Colonic mucosa (tissue), 4 donors: ENCODE measurements at regions not wholly inside any gene's neighbourhood (a gene's known extent, or its start where the extent isn't known, plus 50 kb on each side); places are given as distances from the start of the nearest gene placed in this dataset.

Source experiments
- DNase-seq: peaks from one replicate; pipeline ENCODE4 v3.0.0-alpha.2; 2020
- H3K27ac ChIP-seq: fragments of 200-600 bp; one replicate; pipeline ENCODE4 v1.8.0; 2021
- H3K27me3 ChIP-seq: fragments of 200-600 bp; one replicate; pipeline ENCODE4 v1.8.0; 2021
- H3K36me3 ChIP-seq: fragments of 200-600 bp; one replicate; pipeline ENCODE4 v1.8.0; 2021
- H3K4me1 ChIP-seq: fragments of 200-600 bp; one replicate; pipeline ENCODE4 v1.8.0; 2021; ENCODE audit warnings: mild to moderate bottlenecking
- H3K4me3 ChIP-seq: fragments of 200-600 bp; one replicate; pipeline ENCODE4 v1.8.0; 2021
- H3K9ac ChIP-seq, 2 donors: one replicate each; pipeline ENCODE4 v1.7.0; 2013; ENCODE audit warnings: control low read depth in 2 of 2, low read depth in 2 of 2, low read length in 2 of 2
- H3K9me3 ChIP-seq: fragments of 200-600 bp; one replicate; pipeline ENCODE4 v1.8.0; 2021
- intact Hi-C: fragments of 100-400 bp; cut with DNase I; formaldehyde crosslinking; loops from one replicate; pipeline ENCODE4 v1.14.1; 2022
- TF ChIP-seq, protein P1 (sequence below): fragments of 200-600 bp; IDR thresholded peaks from one replicate; pipeline ENCODE4 v1.8.0; 2022; ENCODE audit warnings: antibody characterized with exemption, mild to moderate bottlenecking
- donor health status: healthy.
- donor health status: DM: no; HTN: no; CAD: no.
- donor health status: DM: no; HTN: no; CAD: no.

DNA sequence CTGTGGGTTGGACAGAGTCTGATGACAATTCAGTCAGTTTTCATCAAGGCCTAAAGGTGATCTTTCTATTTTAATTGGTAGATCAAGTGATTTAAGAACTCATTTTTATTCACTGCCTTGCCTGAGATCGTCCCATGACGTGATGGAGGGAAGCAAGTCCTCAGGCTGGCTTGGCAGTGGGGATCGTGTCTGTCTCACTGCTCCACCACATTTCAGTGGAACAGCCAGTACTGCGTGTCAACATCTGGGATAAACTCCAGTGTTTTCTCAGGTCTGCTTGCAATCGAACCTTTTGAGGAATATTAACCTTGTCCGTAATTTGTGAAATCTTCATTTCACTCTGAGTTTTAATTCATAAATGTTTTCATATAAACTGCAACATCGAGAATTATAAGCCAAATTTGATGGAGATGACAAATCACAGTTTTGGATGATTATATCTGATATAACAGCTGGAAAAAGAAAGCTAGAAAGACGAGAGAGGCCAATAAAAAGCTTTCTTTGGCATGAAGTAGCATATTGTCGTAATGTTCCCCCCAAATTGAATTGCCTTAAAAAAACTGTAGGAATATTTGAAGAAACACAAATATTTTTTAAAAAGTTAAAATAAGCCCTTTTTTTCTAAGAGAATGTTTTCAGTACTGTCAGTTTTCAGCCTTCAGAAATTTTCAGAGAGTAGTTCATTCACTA is 414.7 kb upstream of the SPRED2 start:
- Histone ChIP-seq H3K9ac (no peak overlapping the region), H3K27me3 (no peaks in the 10 kb centered on the region), H3K27ac (no peak overlapping the region), H3K36me3 (no peaks in the 10 kb centered on the region), H3K4me3 (no peak overlapping the region), H3K9me3 (no peaks in the 10 kb centered on the region), H3K4me1 (no peaks in the 10 kb centered on the region)
- TF ChIP-seq, protein P1, sequence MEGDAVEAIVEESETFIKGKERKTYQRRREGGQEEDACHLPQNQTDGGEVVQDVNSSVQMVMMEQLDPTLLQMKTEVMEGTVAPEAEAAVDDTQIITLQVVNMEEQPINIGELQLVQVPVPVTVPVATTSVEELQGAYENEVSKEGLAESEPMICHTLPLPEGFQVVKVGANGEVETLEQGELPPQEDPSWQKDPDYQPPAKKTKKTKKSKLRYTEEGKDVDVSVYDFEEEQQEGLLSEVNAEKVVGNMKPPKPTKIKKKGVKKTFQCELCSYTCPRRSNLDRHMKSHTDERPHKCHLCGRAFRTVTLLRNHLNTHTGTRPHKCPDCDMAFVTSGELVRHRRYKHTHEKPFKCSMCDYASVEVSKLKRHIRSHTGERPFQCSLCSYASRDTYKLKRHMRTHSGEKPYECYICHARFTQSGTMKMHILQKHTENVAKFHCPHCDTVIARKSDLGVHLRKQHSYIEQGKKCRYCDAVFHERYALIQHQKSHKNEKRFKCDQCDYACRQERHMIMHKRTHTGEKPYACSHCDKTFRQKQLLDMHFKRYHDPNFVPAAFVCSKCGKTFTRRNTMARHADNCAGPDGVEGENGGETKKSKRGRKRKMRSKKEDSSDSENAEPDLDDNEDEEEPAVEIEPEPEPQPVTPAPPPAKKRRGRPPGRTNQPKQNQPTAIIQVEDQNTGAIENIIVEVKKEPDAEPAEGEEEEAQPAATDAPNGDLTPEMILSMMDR: no peak
- intact Hi-C loops: no loop called here
- DNase-seq: no peak

DNA sequence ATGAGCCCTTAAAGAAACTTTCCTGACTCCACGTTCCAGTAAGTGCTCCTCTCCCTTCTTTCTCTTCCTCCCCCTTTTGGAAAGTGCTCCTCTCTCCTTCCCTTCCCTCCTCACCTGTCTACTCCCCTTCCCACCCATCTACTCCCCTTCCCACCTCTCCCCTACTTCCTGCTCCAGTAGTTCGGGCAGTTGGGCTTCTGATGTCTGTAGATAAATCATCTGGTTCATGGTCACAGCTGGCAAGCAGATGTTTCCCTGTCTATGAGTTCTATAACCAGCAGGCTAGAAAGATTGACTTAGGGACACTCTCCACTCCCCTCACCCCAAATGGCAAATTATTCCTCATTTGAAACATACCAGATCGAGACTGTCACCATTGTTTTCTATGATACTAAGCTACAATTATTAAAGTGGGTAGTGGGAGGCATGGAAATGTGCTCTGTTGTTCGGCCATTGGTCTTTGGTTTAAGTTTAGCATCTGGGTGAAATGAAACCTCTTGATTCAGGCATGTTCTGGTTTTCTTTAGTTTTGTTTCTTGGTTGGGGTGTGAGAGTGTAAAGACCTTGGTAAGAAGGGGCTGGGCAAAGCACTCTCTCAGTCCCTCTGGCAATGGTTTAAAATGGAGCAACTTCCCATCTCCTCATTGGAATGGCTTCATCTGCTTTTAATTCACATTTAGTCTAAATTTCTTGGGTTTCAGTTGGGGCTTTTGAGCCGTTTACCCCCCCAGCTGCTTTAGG is 413.2 kb upstream of the SPRED2 start:
- no peak overlapping the region for H3K27ac ChIP-seq
- H3K27me3 ChIP-seq: no peaks in the 10 kb centered on the region
- DNase-seq: no peak
- TF ChIP-seq, protein P1: no peak
- no peaks in the 10 kb centered on the region for H3K36me3 ChIP-seq
- H3K9ac ChIP-seq: no peak overlapping the region
- no peaks in the 10 kb centered on the region for H3K4me1 ChIP-seq
- intact Hi-C loops: no loop called here
- no peaks in the 10 kb centered on the region for H3K9me3 ChIP-seq
- no peak overlapping the region for H3K4me3 ChIP-seq

DNA sequence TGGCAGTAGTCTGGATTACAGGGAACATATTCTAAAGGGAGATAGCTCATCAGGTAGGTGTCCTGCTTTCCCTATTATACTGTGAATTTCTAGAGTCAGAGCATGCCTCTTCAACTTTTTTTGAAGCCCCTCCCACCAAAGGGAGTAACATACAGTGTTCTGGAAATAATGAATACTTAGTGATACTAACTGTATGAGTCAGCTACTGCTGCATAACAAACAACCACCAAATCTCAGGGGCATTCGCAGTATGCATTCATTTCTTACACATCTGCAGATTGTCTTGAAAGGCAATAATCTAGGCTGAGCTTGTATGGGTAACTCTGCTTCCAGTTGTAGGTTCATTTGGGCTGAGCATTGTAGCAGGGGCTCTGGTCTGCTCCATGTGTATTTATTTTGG is 409.7 kb upstream of the SPRED2 start:
- H3K36me3 ChIP-seq: no peaks in the 10 kb centered on the region
- H3K9ac ChIP-seq: no peak overlapping the region
- no peaks in the 10 kb centered on the region for H3K4me1 ChIP-seq
- no peak overlapping the region for H3K4me3 ChIP-seq
- H3K9me3 ChIP-seq: no peaks in the 10 kb centered on the region
- TF ChIP-seq, protein P1: no peak
- intact Hi-C loops: no loop called here
- DNase-seq: no peak
- no peak overlapping the region for H3K27ac ChIP-seq
- H3K27me3 ChIP-seq: no peaks in the 10 kb centered on the region

DNA sequence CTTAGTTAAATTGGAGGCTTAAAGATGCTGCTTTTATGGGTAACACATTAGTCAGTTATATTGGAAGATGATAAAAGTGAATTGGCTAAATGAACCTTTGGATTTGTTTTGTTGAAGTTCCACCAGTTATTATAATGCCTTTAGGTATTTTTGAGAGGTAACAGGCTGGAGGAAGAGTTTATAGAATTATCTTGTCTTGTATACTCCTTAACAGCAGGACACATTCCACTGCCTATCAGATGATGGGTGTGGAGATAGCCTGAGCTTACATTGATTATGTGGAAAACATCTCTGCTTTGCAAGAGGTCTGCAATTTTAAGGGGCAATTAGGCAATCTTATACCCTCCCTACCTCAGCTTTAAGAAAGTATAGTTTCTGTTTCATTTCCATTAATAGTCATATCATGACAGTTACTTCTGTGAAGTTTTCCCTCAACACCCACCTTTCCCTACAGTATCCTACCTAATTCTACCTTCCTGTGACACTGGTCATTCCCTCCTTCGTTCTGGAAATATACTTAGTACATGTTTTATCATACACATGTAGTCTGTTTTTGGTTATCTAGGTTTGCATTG is 403.7 kb upstream of the SPRED2 start:
- intact Hi-C loops: no loop called here
- no peak overlapping the region for H3K27ac ChIP-seq
- no peaks in the 10 kb centered on the region for H3K9me3 ChIP-seq
- no peak overlapping the region for H3K9ac ChIP-seq
- TF ChIP-seq, protein P1: no peak
- no peaks in the 10 kb centered on the region for H3K4me1 ChIP-seq
- H3K4me3 ChIP-seq: no peak overlapping the region
- no peak for DNase-seq
- H3K36me3 ChIP-seq: no peaks in the 10 kb centered on the region
- no peaks in the 10 kb centered on the region for H3K27me3 ChIP-seq

DNA sequence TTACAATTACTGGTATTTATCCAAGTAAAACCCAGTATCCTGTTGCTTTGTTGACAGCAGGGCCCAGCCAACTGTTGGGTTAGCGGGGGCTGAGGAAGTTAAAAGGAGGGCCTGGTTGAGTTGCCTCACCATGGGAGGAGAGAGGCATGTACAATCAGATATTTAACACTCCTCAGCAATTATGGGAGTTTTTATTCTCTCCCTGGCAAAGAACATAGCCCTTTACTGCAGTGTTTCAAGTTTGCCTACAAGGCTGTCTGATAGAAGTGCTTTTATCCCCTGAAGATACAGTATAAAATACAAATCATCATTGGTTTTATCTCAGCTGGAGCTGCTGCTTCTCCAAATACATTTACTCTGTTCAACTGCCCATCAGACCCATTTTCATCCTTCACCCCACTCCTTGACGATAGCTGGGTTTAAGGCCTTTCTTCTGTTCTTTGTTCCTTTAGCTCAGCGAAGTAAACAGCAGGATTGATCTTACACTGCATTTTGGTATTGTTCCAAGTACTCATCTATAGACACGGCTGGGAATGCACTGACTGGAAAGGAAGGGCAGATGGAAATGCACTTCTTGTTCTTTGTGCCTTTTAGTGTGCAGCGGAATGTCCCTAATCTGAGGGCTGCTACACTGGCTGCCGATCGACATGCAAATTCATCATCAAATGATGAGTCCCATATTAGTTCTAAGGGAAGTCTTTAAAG is 402.5 kb upstream of the SPRED2 start:
- Histone ChIP-seq H3K36me3 (no peaks in the 10 kb centered on the region), H3K4me1 (no peaks in the 10 kb centered on the region), H3K27ac (no peak overlapping the region), H3K4me3 (no peak overlapping the region), H3K9ac (no peak overlapping the region), H3K27me3 (no peaks in the 10 kb centered on the region), H3K9me3 (no peaks in the 10 kb centered on the region)
- intact Hi-C loops: no loop called here
- TF ChIP-seq, protein P1: no peak
- DNase-seq: no peak
